H9 (cell line): ENCODE measurements at regions not wholly inside any gene's neighbourhood (a gene's known extent, or its start where the extent isn't known, plus 50 kb on each side); places are given as distances from the start of the nearest gene placed in this dataset.

ENCODE experiments used
- DNase-seq: peaks from one replicate; pipeline ENCODE4 v3.0.0-alpha.2; 2017
- H2AFZ ChIP-seq: one replicate; pipeline ENCODE4 v1.6.1; 2013; ENCODE audit warnings: mild to moderate bottlenecking, low read length, control low read depth, moderate library complexity
- H2AK5ac ChIP-seq: 2 replicates; pipeline ENCODE4 v1.6.1; 2013; ENCODE audit warnings: low read length, control low read depth, mixed read lengths; ENCODE audit not compliant: insufficient read length
- H2BK120ac ChIP-seq: one replicate; pipeline ENCODE4 v1.6.1; 2013; ENCODE audit warnings: low read depth, mild to moderate bottlenecking, low read length, control low read depth, inconsistent platforms; ENCODE audit not compliant: poor library complexity, severe bottlenecking
- H2BK12ac ChIP-seq: 2 replicates; pipeline ENCODE4 v1.6.1; 2013; ENCODE audit warnings: low read length, control low read depth, mixed read lengths, low read depth; ENCODE audit not compliant: insufficient read length
- H2BK15ac ChIP-seq: 2 replicates; pipeline ENCODE4 v1.6.1; 2013; ENCODE audit warnings: low read depth, low read length, control low read depth
- H2BK20ac ChIP-seq: one replicate; pipeline ENCODE4 v1.6.1; 2013; ENCODE audit warnings: low read depth, mild to moderate bottlenecking, low read length, control low read depth, inconsistent platforms; ENCODE audit not compliant: poor library complexity, severe bottlenecking
- H2BK5ac ChIP-seq: 2 replicates; pipeline ENCODE4 v1.6.1; 2013; ENCODE audit warnings: low read length, control low read depth, mixed read lengths; ENCODE audit not compliant: insufficient read length
- H3K14ac ChIP-seq: 2 replicates; pipeline ENCODE4 v1.6.1; 2013; ENCODE audit warnings: low read length, control low read depth; ENCODE audit not compliant: insufficient read depth
- H3K18ac ChIP-seq: 2 replicates; pipeline ENCODE4 v1.6.1; 2013; ENCODE audit warnings: low read depth, mild to moderate bottlenecking, mixed read lengths, low read length, control low read depth; ENCODE audit not compliant: insufficient read length
- H3K23ac ChIP-seq: 2 replicates; pipeline ENCODE4 v1.6.1; 2013; ENCODE audit warnings: low read length, control low read depth, mixed read lengths, low read depth; ENCODE audit not compliant: insufficient read length
- H3K23me2 ChIP-seq: 2 replicates; pipeline ENCODE4 v1.6.1; 2013; ENCODE audit warnings: low read depth, mild to moderate bottlenecking, mixed read lengths, low read length, control low read depth; ENCODE audit not compliant: insufficient read length, poor library complexity, severe bottlenecking
- H3K27ac ChIP-seq: 2 replicates; pipeline ENCODE4 v1.5.1; 2013; ENCODE audit warnings: low read length, control low read depth, mixed read lengths, low read depth; ENCODE audit not compliant: insufficient read length
- H3K27me3 ChIP-seq: 2 replicates; pipeline ENCODE4 v1.6.1; 2013; ENCODE audit warnings: low read length, control low read depth, inconsistent platforms; ENCODE audit not compliant: insufficient read depth
- H3K4ac ChIP-seq: 2 replicates; pipeline ENCODE4 v1.6.1; 2013; ENCODE audit warnings: low read depth, mild to moderate bottlenecking, control low read depth, inconsistent platforms, low read length, moderate library complexity
- H3K4me1 ChIP-seq: 2 replicates; pipeline ENCODE4 v1.6.1; 2013; ENCODE audit warnings: low read length, control low read depth, inconsistent platforms; ENCODE audit not compliant: insufficient read depth
- H3K4me2 ChIP-seq: 2 replicates; pipeline ENCODE4 v1.6.1; 2013; ENCODE audit warnings: low read length, control low read depth, mixed read lengths; ENCODE audit not compliant: insufficient read length, insufficient read depth
- H3K56ac ChIP-seq: 2 replicates; pipeline ENCODE4 v1.6.1; 2013; ENCODE audit warnings: low read depth, mild to moderate bottlenecking, mixed read lengths, low read length, control low read depth; ENCODE audit not compliant: insufficient read length
- H3K79me1 ChIP-seq: 2 replicates; pipeline ENCODE4 v1.6.1; 2013; ENCODE audit warnings: low read depth, mild to moderate bottlenecking, moderate library complexity, low read length, control low read depth, inconsistent platforms; ENCODE audit not compliant: insufficient read depth, poor library complexity, severe bottlenecking
- H3K79me2 ChIP-seq: 2 replicates; pipeline ENCODE4 v1.6.1; 2013; ENCODE audit warnings: low read length, control low read depth, inconsistent platforms; ENCODE audit not compliant: insufficient read depth
- H3K9ac ChIP-seq: 2 replicates; pipeline ENCODE4 v1.6.1; 2013; ENCODE audit warnings: low read length, control low read depth, mixed read lengths; ENCODE audit not compliant: insufficient read length; ENCODE audit errors: extremely low read depth
- H3K9me3 ChIP-seq: one replicate; pipeline ENCODE4 v1.6.1; 2013; ENCODE audit warnings: low read depth, low read length, inconsistent platforms; ENCODE audit not compliant: control insufficient read depth
- H3T11ph ChIP-seq: one replicate; pipeline ENCODE4 v1.6.1; 2013; ENCODE audit warnings: mild to moderate bottlenecking, low read length, control low read depth, inconsistent platforms
- H4K20me1 ChIP-seq: one replicate; pipeline ENCODE4 v1.6.1; 2013; ENCODE audit not compliant: control insufficient read depth, insufficient read length, insufficient read depth
- H4K5ac ChIP-seq: 2 replicates; pipeline ENCODE4 v1.6.1; 2013; ENCODE audit warnings: low read depth, mild to moderate bottlenecking, mixed read lengths, low read length, control low read depth; ENCODE audit not compliant: insufficient read length
- H4K8ac ChIP-seq: replicated peaks from 2 replicates; pipeline ENCODE4 v1.6.1; 2013; ENCODE audit warnings: low read length, control low read depth, mixed read lengths, low read depth; ENCODE audit not compliant: insufficient read length
- H4K91ac ChIP-seq: 2 replicates; pipeline ENCODE4 v1.6.1; 2013; ENCODE audit warnings: low read depth, mild to moderate bottlenecking, moderate library complexity, mixed read lengths, low read length, control low read depth; ENCODE audit not compliant: insufficient read length
- H3K27ac Mint-ChIP-seq, 3 experiments: 2 replicates in 2 of 3; 3 replicates in 1 of 3; pipeline ENCODE4 v1.8.0; 2020 to 2021; ENCODE audit warnings: mixed read lengths in 3 of 3, mild to moderate bottlenecking in 1 of 3, moderate library complexity in 1 of 3
- H3K27me3 Mint-ChIP-seq: 2 replicates; pipeline ENCODE4 v1.8.0; 2021; ENCODE audit warnings: low read depth, mild to moderate bottlenecking, moderate library complexity, mixed read lengths
- H3K36me3 Mint-ChIP-seq, 3 experiments: 2 replicates in 2 of 3; 3 replicates in 1 of 3; pipeline ENCODE4 v1.8.0; 2020 to 2021; ENCODE audit warnings: low read depth in 3 of 3, mixed read lengths in 3 of 3; ENCODE audit not compliant: insufficient read depth in 1 of 3
- H3K4me1 Mint-ChIP-seq, 2 experiments: 2 replicates each; pipeline ENCODE4 v1.8.0; 2020; ENCODE audit warnings: mixed read lengths in 2 of 2
- H3K4me3 Mint-ChIP-seq, 2 experiments: 2 replicates in 1 of 2; 3 replicates in 1 of 2; pipeline ENCODE4 v1.8.0; 2020 to 2021; ENCODE audit warnings: mild to moderate bottlenecking in 2 of 2, mixed read lengths in 2 of 2, moderate library complexity in 1 of 2
- H3K9me3 Mint-ChIP-seq, 2 experiments: 2 replicates in 1 of 2; 3 replicates in 1 of 2; pipeline ENCODE4 v1.8.0; 2020; ENCODE audit warnings: mild to moderate bottlenecking in 2 of 2, mixed read lengths in 2 of 2, moderate library complexity in 1 of 2
- WGBS: extraction: QIAGEN DNeasy Blood & Tissue Kit; methylation state at CpG from one replicate; pipeline ENCODE4 v1.1.7; 2013; ENCODE audit warnings: missing lambda C conversion rate, low lambda C conversion rate, mixed read lengths; ENCODE audit not compliant: insufficient read length; ENCODE audit errors: extremely low coverage; 5-methylcytosine and 5-hydroxymethylcytosine counted together
- TF ChIP-seq, protein P1 (sequence below): fragments of 200-600 bp; sonication (generic); conservative IDR thresholded peaks from 3 replicates; pipeline ENCODE4 v1.8.0; 2021; ENCODE audit warnings: antibody characterized with exemption, mild to moderate bottlenecking

GRCh38 chr9:12141422-12141821, 551.8 kb upstream of the TYRP1 start:
- Mint-ChIP-seq H3K36me3 (peaks cover 11 to 50% (median 24%) of the 10 kb centered on the region in 3 experiments; a peak in 6 of 7 replicates), H3K27me3 (peaks cover 2% of the 10 kb centered on the region; the same call in 1 of the 2 replicates), H3K9me3 (peaks cover 56 to 57% of the 10 kb centered on the region in 2 experiments), H3K4me3 (no peak overlapping the region), H3K4me1 (no peaks in the 10 kb centered on the region), H3K27ac (no peak overlapping the region)
- no peaks in the 10 kb centered on the region for H3K23me2 ChIP-seq
- no peak overlapping the region for H2BK120ac ChIP-seq
- H3K23ac ChIP-seq = no peak overlapping the region
- no peak overlapping the region for H2AFZ ChIP-seq
- WGBS = 100% methylated on average over 1 of the region's 2 CpGs
- no peaks in the 10 kb centered on the region for H3K79me2 ChIP-seq
- no peak overlapping the region for H4K5ac ChIP-seq
- no peaks in the 10 kb centered on the region for H4K20me1 ChIP-seq
- no peaks in the 10 kb centered on the region for H3K79me1 ChIP-seq
- no peak overlapping the region for H3T11ph ChIP-seq
- no peak overlapping the region for H2AK5ac ChIP-seq
- no peak for DNase-seq
- no peaks in the 10 kb centered on the region for H3K27me3 ChIP-seq
- H4K91ac ChIP-seq = no peak overlapping the region
- H3K18ac ChIP-seq = no peak overlapping the region
- no peaks in the 10 kb centered on the region for H3K9me3 ChIP-seq
- no peak overlapping the region for H2BK5ac ChIP-seq
- H3K27ac ChIP-seq = no peak overlapping the region
- no peak overlapping the region for H2BK20ac ChIP-seq
- H2BK15ac ChIP-seq = no peak overlapping the region
- TF ChIP-seq, protein P1, sequence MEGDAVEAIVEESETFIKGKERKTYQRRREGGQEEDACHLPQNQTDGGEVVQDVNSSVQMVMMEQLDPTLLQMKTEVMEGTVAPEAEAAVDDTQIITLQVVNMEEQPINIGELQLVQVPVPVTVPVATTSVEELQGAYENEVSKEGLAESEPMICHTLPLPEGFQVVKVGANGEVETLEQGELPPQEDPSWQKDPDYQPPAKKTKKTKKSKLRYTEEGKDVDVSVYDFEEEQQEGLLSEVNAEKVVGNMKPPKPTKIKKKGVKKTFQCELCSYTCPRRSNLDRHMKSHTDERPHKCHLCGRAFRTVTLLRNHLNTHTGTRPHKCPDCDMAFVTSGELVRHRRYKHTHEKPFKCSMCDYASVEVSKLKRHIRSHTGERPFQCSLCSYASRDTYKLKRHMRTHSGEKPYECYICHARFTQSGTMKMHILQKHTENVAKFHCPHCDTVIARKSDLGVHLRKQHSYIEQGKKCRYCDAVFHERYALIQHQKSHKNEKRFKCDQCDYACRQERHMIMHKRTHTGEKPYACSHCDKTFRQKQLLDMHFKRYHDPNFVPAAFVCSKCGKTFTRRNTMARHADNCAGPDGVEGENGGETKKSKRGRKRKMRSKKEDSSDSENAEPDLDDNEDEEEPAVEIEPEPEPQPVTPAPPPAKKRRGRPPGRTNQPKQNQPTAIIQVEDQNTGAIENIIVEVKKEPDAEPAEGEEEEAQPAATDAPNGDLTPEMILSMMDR = no peak
- H3K4me1 ChIP-seq = no peaks in the 10 kb centered on the region
- H4K8ac ChIP-seq = no peak overlapping the region
- H3K9ac ChIP-seq = no peak overlapping the region
- no peak overlapping the region for H3K4me2 ChIP-seq
- H3K14ac ChIP-seq = no peak overlapping the region
- no peak overlapping the region for H2BK12ac ChIP-seq
- H3K56ac ChIP-seq = no peak overlapping the region
- no peak overlapping the region for H3K4ac ChIP-seq
